ENCODE measurements at regions not wholly inside any gene's neighbourhood (a gene's known extent, or its start where the extent isn't known, plus 50 kb on each side); places are given as distances from the start of the nearest gene placed in this dataset.

- H3K4me3 ChIP-seq: no peak overlapping the region
- no peak for TF ChIP-seq EP300 (IDR thresholded peaks at IDR 0.05)
- no peak for TF ChIP-seq POLR2A (IDR thresholded peaks at IDR 0.05)
- TF ChIP-seq POLR2AphosphoS5 (IDR thresholded peaks at IDR 0.05): no peak
- TF ChIP-seq CTCF (IDR thresholded peaks at IDR 0.05): no peak
- no peaks in the 10 kb centered on the region for H3K27me3 ChIP-seq
- 100% methylated on average over 1 of the region's 16 CpGs; no CpG with 5 or more reads in 1 of the 2 donors for WGBS, 2 donors (ENCODE audit: low coverage in 1 of 2)
- H3K27ac ChIP-seq: no peak overlapping the region
- no peak for ATAC-seq
- H3K9me3 ChIP-seq: peaks cover 0 to 16% (median 0%) of the 10 kb centered on the region in 3 donors
- peaks cover 0 to 9% (median 0%) of the 10 kb centered on the region in 3 donors for H3K4me1 ChIP-seq
- H3K36me3 ChIP-seq: no peaks in the 10 kb centered on the region
These were observed 259.9 kb downstream of the DLL1 start for GRCh38 chr6:170030821-170031471.

- no peaks in the 10 kb centered on the region for H3K36me3 ChIP-seq
- peaks cover 0 to 10% (median 0%) of the 10 kb centered on the region in 3 donors for H3K9me3 ChIP-seq
- H3K27me3 ChIP-seq: no peaks in the 10 kb centered on the region
- H3K4me3 ChIP-seq: no peak overlapping the region
- 71 to 88% methylated on average over 2 to 3 of the region's 12 CpGs for WGBS, 2 donors (ENCODE audit: low coverage in 1 of 2)
- no peak for TF ChIP-seq POLR2AphosphoS5 (IDR thresholded peaks at IDR 0.05)
- TF ChIP-seq CTCF (IDR thresholded peaks at IDR 0.05): no peak
- TF ChIP-seq POLR2A (IDR thresholded peaks at IDR 0.05): no peak
- no peak for TF ChIP-seq EP300 (IDR thresholded peaks at IDR 0.05)
- ATAC-seq: no peak
- peaks cover 0 to 12% (median 0%) of the 10 kb centered on the region in 3 donors for H3K4me1 ChIP-seq
- no peak overlapping the region for H3K27ac ChIP-seq
These were observed 260.5 kb downstream of the DLL1 start for GRCh38 chr6:170030284-170030815.

- ATAC-seq: no peak
- Histone ChIP-seq H3K36me3 (no peaks in the 10 kb centered on the region), H3K27me3 (no peaks in the 10 kb centered on the region), H3K9me3 (peaks cover 0 to 8% (median 0%) of the 10 kb centered on the region in 3 donors), H3K27ac (no peak overlapping the region), H3K4me1 (peaks cover 0 to 19% (median 0%) of the 10 kb centered on the region in 3 donors), H3K4me3 (no peak overlapping the region)
- TF ChIP-seq POLR2A (IDR thresholded peaks at IDR 0.05): no peak
- no peak for TF ChIP-seq CTCF (IDR thresholded peaks at IDR 0.05)
- TF ChIP-seq EP300 (IDR thresholded peaks at IDR 0.05): no peak
- no peak for TF ChIP-seq POLR2AphosphoS5 (IDR thresholded peaks at IDR 0.05)
- 87 to 90% methylated on average over 4 to 7 of the region's 23 CpGs for WGBS, 2 donors (ENCODE audit: low coverage in 1 of 2)
These were observed 261.2 kb downstream of the DLL1 start for GRCh38 chr6:170029416-170030283.

- no peak for TF ChIP-seq POLR2A (IDR thresholded peaks at IDR 0.05)
- no peak for TF ChIP-seq POLR2AphosphoS5 (IDR thresholded peaks at IDR 0.05)
- TF ChIP-seq CTCF (IDR thresholded peaks at IDR 0.05): no peak
- TF ChIP-seq EP300 (IDR thresholded peaks at IDR 0.05): no peak
- peaks cover 0 to 7% (median 0%) of the 10 kb centered on the region in 3 donors for H3K9me3 ChIP-seq
- peaks cover 2% of the 10 kb centered on the region for H3K27me3 ChIP-seq
- H3K36me3 ChIP-seq: no peaks in the 10 kb centered on the region
- 80 to 91% methylated on average over 10 to 15 of the region's 23 CpGs for WGBS, 2 donors (ENCODE audit: low coverage in 1 of 2)
- no peak overlapping the region for H3K27ac ChIP-seq
- no peak overlapping the region for H3K4me3 ChIP-seq
- H3K4me1 ChIP-seq: peaks cover 0 to 22% (median 0%) of the 10 kb centered on the region in 3 donors
- ATAC-seq: no peak
These were observed 262.1 kb downstream of the DLL1 start for GRCh38 chr6:170028629-170029345.

All from gastroesophageal sphincter (tissue), 4 donors.